ENCODE measurements at regions not wholly inside any gene's neighbourhood (a gene's known extent, or its start where the extent isn't known, plus 50 kb on each side); places are given as distances from the start of the nearest gene placed in this dataset.

- Mint-ChIP-seq H3K4me3 (no peak overlapping the region), H3K4me1 (no peaks in the 10 kb centered on the region), H3K36me3 (ENCODE audit: low read depth) (peaks cover 2% of the 10 kb centered on the region), H3K27me3 (no peaks in the 10 kb centered on the region), H3K27ac (no peak overlapping the region)
- no peaks in the 10 kb centered on the region for H3K9me3 ChIP-seq (ENCODE audit: control insufficient read depth, low read length, poor library complexity, severe bottlenecking)
- no peak for ATAC-seq
- no peak for DNase-seq
Measured at GRCh38 chr6:78552435-78552834, 314.9 kb upstream of the IRAK1BP1 start.

GRCh38 chr6:78554341-78554740 lies 313.0 kb upstream of the IRAK1BP1 start:
- DNase-seq, result no peak
- no peak overlapping the region for H3K27ac Mint-ChIP-seq
- no peaks in the 10 kb centered on the region for H3K4me1 Mint-ChIP-seq
- no peak overlapping the region for H3K4me3 Mint-ChIP-seq
- peaks cover 2% of the 10 kb centered on the region for H3K36me3 Mint-ChIP-seq (ENCODE audit: low read depth)
- no peak for ATAC-seq
- H3K27me3 Mint-ChIP-seq, result no peaks in the 10 kb centered on the region
- no peaks in the 10 kb centered on the region for H3K9me3 ChIP-seq (ENCODE audit: control insufficient read depth, low read length, poor library complexity, severe bottlenecking)

- peaks cover 2% of the 10 kb centered on the region for H3K9me3 ChIP-seq (ENCODE audit: control insufficient read depth, low read length, poor library complexity, severe bottlenecking)
- DNase-seq (no peak), ATAC-seq (no peak)
- peaks cover under 1% of the 10 kb centered on the region for H3K36me3 Mint-ChIP-seq (ENCODE audit: low read depth)
- no peaks in the 10 kb centered on the region for H3K4me1 Mint-ChIP-seq
- no peak overlapping the region for H3K27ac Mint-ChIP-seq
- H3K4me3 Mint-ChIP-seq, result no peak overlapping the region
- no peaks in the 10 kb centered on the region for H3K27me3 Mint-ChIP-seq
Measured at GRCh38 chr6:78559056-78559455, 308.3 kb upstream of the IRAK1BP1 start.

- no peaks in the 10 kb centered on the region for H3K4me1 Mint-ChIP-seq
- DNase-seq, result no peak
- no peaks in the 10 kb centered on the region for H3K27me3 Mint-ChIP-seq
- H3K36me3 Mint-ChIP-seq (ENCODE audit: low read depth), result no peaks in the 10 kb centered on the region
- no peak for ATAC-seq
- H3K4me3 Mint-ChIP-seq, result no peak overlapping the region
- peaks cover 2% of the 10 kb centered on the region for H3K9me3 ChIP-seq (ENCODE audit: control insufficient read depth, low read length, poor library complexity, severe bottlenecking)
- no peak overlapping the region for H3K27ac Mint-ChIP-seq
Measured at GRCh38 chr6:78561015-78561414, 306.3 kb upstream of the IRAK1BP1 start.

GRCh38 chr6:78565997-78566396 lies 301.4 kb upstream of the IRAK1BP1 start:
- DNase-seq, result no peak
- Mint-ChIP-seq H3K36me3 (ENCODE audit: low read depth) (no peaks in the 10 kb centered on the region), H3K27me3 (no peaks in the 10 kb centered on the region), H3K4me3 (no peak overlapping the region), H3K27ac (no peak overlapping the region), H3K4me1 (no peaks in the 10 kb centered on the region)
- no peak for ATAC-seq
- peaks cover 2% of the 10 kb centered on the region for H3K9me3 ChIP-seq (ENCODE audit: control insufficient read depth, low read length, poor library complexity, severe bottlenecking)

- no peak for ATAC-seq
- no peaks in the 10 kb centered on the region for H3K36me3 Mint-ChIP-seq (ENCODE audit: low read depth)
- H3K9me3 ChIP-seq (ENCODE audit: control insufficient read depth, low read length, poor library complexity, severe bottlenecking), result no peaks in the 10 kb centered on the region
- H3K4me3 Mint-ChIP-seq, result no peak overlapping the region
- H3K27me3 Mint-ChIP-seq, result no peaks in the 10 kb centered on the region
- no peak for DNase-seq
- no peak overlapping the region for H3K27ac Mint-ChIP-seq
- no peaks in the 10 kb centered on the region for H3K4me1 Mint-ChIP-seq
Measured at GRCh38 chr6:78570044-78570443, 297.3 kb upstream of the IRAK1BP1 start.

- no peak for ATAC-seq
- no peaks in the 10 kb centered on the region for H3K9me3 ChIP-seq (ENCODE audit: control insufficient read depth, low read length, poor library complexity, severe bottlenecking)
- DNase-seq, result no peak
- no peaks in the 10 kb centered on the region for H3K36me3 Mint-ChIP-seq (ENCODE audit: low read depth)
- no peak overlapping the region for H3K27ac Mint-ChIP-seq
- H3K4me1 Mint-ChIP-seq, result no peaks in the 10 kb centered on the region
- H3K27me3 Mint-ChIP-seq, result no peaks in the 10 kb centered on the region
- no peak overlapping the region for H3K4me3 Mint-ChIP-seq
Measured at GRCh38 chr6:78577585-78577984, 289.8 kb upstream of the IRAK1BP1 start.

- no peaks in the 10 kb centered on the region for H3K4me1 Mint-ChIP-seq
- no peaks in the 10 kb centered on the region for H3K36me3 Mint-ChIP-seq (ENCODE audit: low read depth)
Measured at GRCh38 chr6:78578430-78578829, 288.9 kb upstream of the IRAK1BP1 start.

GRCh38 chr6:78580923-78581322 lies 286.4 kb upstream of the IRAK1BP1 start:
- H3K27ac Mint-ChIP-seq, result no peak overlapping the region

More at GRCh38 chr6:78578430-78578829, 288.9 kb upstream of the IRAK1BP1 start:
- Mint-ChIP-seq H3K27me3 (no peaks in the 10 kb centered on the region), H3K4me3 (no peak overlapping the region), H3K27ac (no peak overlapping the region)
- no peak for DNase-seq
- no peaks in the 10 kb centered on the region for H3K9me3 ChIP-seq (ENCODE audit: control insufficient read depth, low read length, poor library complexity, severe bottlenecking)
- no peak for ATAC-seq

GRCh38 chr6:78583079-78583478 lies 284.3 kb upstream of the IRAK1BP1 start:
- Mint-ChIP-seq H3K36me3 (ENCODE audit: low read depth) (no peaks in the 10 kb centered on the region), H3K4me3 (no peak overlapping the region), H3K27me3 (no peaks in the 10 kb centered on the region), H3K27ac (no peak overlapping the region), H3K4me1 (no peaks in the 10 kb centered on the region)
- DNase-seq (no peak), ATAC-seq (no peak)
- H3K9me3 ChIP-seq (ENCODE audit: control insufficient read depth, low read length, poor library complexity, severe bottlenecking), result no peaks in the 10 kb centered on the region

More at GRCh38 chr6:78580923-78581322, 286.4 kb upstream of the IRAK1BP1 start:
- ATAC-seq, result no peak
- H3K4me3 Mint-ChIP-seq, result no peak overlapping the region
- H3K4me1 Mint-ChIP-seq, result no peaks in the 10 kb centered on the region
- no peak for DNase-seq
- H3K36me3 Mint-ChIP-seq (ENCODE audit: low read depth), result no peaks in the 10 kb centered on the region
- no peaks in the 10 kb centered on the region for H3K27me3 Mint-ChIP-seq
- H3K9me3 ChIP-seq (ENCODE audit: control insufficient read depth, low read length, poor library complexity, severe bottlenecking), result no peaks in the 10 kb centered on the region

- Mint-ChIP-seq H3K27ac (no peak overlapping the region), H3K27me3 (no peaks in the 10 kb centered on the region), H3K4me3 (no peak overlapping the region), H3K4me1 (no peaks in the 10 kb centered on the region), H3K36me3 (ENCODE audit: low read depth) (no peaks in the 10 kb centered on the region)
- H3K9me3 ChIP-seq (ENCODE audit: control insufficient read depth, low read length, poor library complexity, severe bottlenecking), result no peaks in the 10 kb centered on the region
- ATAC-seq (no peak), DNase-seq (no peak)
Measured at GRCh38 chr6:78589436-78589835, 277.9 kb upstream of the IRAK1BP1 start.

- no peaks in the 10 kb centered on the region for H3K36me3 Mint-ChIP-seq (ENCODE audit: low read depth)
- DNase-seq (no peak), ATAC-seq (no peak)
- H3K4me1 Mint-ChIP-seq, result no peaks in the 10 kb centered on the region
- no peaks in the 10 kb centered on the region for H3K9me3 ChIP-seq (ENCODE audit: control insufficient read depth, low read length, poor library complexity, severe bottlenecking)
- no peaks in the 10 kb centered on the region for H3K27me3 Mint-ChIP-seq
- no peak overlapping the region for H3K4me3 Mint-ChIP-seq
- no peak overlapping the region for H3K27ac Mint-ChIP-seq
Measured at GRCh38 chr6:78593898-78594667, 273.3 kb upstream of the IRAK1BP1 start.

GRCh38 chr6:78594668-78595066 lies 272.7 kb upstream of the IRAK1BP1 start:
- no peak overlapping the region for H3K27ac Mint-ChIP-seq

GRCh38 chr6:78597966-78598365 lies 269.4 kb upstream of the IRAK1BP1 start:
- no peak for DNase-seq
- Mint-ChIP-seq H3K27me3 (no peaks in the 10 kb centered on the region), H3K4me3 (no peak overlapping the region), H3K4me1 (no peaks in the 10 kb centered on the region), H3K36me3 (ENCODE audit: low read depth) (no peaks in the 10 kb centered on the region), H3K27ac (no peak overlapping the region)
- ATAC-seq, result no peak
- H3K9me3 ChIP-seq (ENCODE audit: control insufficient read depth, low read length, poor library complexity, severe bottlenecking), result no peaks in the 10 kb centered on the region

More at GRCh38 chr6:78594668-78595066, 272.7 kb upstream of the IRAK1BP1 start:
- Mint-ChIP-seq H3K4me3 (no peak overlapping the region), H3K27me3 (no peaks in the 10 kb centered on the region), H3K36me3 (ENCODE audit: low read depth) (no peaks in the 10 kb centered on the region), H3K4me1 (no peaks in the 10 kb centered on the region)
- ATAC-seq (no peak), DNase-seq (no peak)
- H3K9me3 ChIP-seq (ENCODE audit: control insufficient read depth, low read length, poor library complexity, severe bottlenecking), result no peaks in the 10 kb centered on the region
